NCI-H2029 treated with DMSO at 0.1 percent for 48 hours (cell line): ENCODE measurements at regions not wholly inside any gene's neighbourhood (a gene's known extent, or its start where the extent isn't known, plus 50 kb on each side); places are given as distances from the start of the nearest gene placed in this dataset.

ENCODE experiments used
- DNase-seq: peaks from one replicate; lab custom pipeline; 2025; lab: John Stamatoyannopoulos, UW

GRCh38 chr5:96031811-96032261 lies 70.2 kb upstream of the ELL2 start:
- no peak for DNase-seq

- no peak for DNase-seq
Observed at GRCh38 chr5:96031180-96031579, 69.5 kb upstream of the ELL2 start.

- no peak for DNase-seq
Observed at GRCh38 chr5:96026406-96027041, 64.9 kb upstream of the ELL2 start.

- DNase-seq, result no peak
Observed at GRCh38 chr5:96024683-96025475, 63.2 kb upstream of the ELL2 start.

GRCh38 chr5:96023518-96023917 lies 61.9 kb upstream of the ELL2 start:
- DNase-seq, result no peak

- no peak for DNase-seq
Observed at GRCh38 chr5:96022971-96023370, 61.3 kb upstream of the ELL2 start.

GRCh38 chr5:96017951-96018350 lies 56.3 kb upstream of the ELL2 start:
- DNase-seq, result no peak

- no peak for DNase-seq
Observed at GRCh38 chr5:96016216-96016615, 54.6 kb upstream of the ELL2 start.

- no peak for DNase-seq
Observed at GRCh38 chr5:96015709-96016108, 54.1 kb upstream of the ELL2 start.

- no peak for DNase-seq
Observed at GRCh38 chr5:96014395-96014794, 52.7 kb upstream of the ELL2 start.

- DNase-seq, result no peak
Observed at GRCh38 chr5:96013254-96013653, 51.6 kb upstream of the ELL2 start.

- DNase-seq, result no peak
Observed at GRCh38 chr5:96012399-96012798, 50.7 kb upstream of the ELL2 start.
